H1 (cell line): ENCODE measurements at regions not wholly inside any gene's neighbourhood (a gene's known extent, or its start where the extent isn't known, plus 50 kb on each side); places are given as distances from the start of the nearest gene placed in this dataset.

Experiments used
- EP300 ChIP-seq, 2 experiments: IDR thresholded peaks; 1 replicate in 1 of 2; 2 replicates in 1 of 2; pipeline ENCODE4 v1.6.1; 2011 to 2012; ENCODE audit warnings: low read depth in 2 of 2, low read length in 2 of 2, mild to moderate bottlenecking in 2 of 2, borderline replicate concordance in 1 of 2, inconsistent platforms in 1 of 2, moderate library complexity in 1 of 2
- KDM5A ChIP-seq: fragments of 200-600 bp; IDR thresholded peaks from 2 replicates; pipeline ENCODE4 v1.7.1; 2012; ENCODE audit warnings: mild to moderate bottlenecking, low read length, inconsistent platforms, mixed read lengths
- POLR2A ChIP-seq, 2 experiments: IDR thresholded peaks; 1 replicate in 1 of 2; 2 replicates in 1 of 2; pipeline ENCODE4 v1.6.1; 2011; ENCODE audit warnings: low read depth in 2 of 2, low read length in 2 of 2, mild to moderate bottlenecking in 2 of 2; ENCODE audit errors: control extremely low read depth in 1 of 2
- RXRA ChIP-seq: IDR thresholded peaks from 2 replicates; pipeline ENCODE4 v1.6.1; 2011; ENCODE audit warnings: low read depth, mild to moderate bottlenecking, low read length, moderate library complexity; ENCODE audit not compliant: insufficient read depth
- TF ChIP-seq, protein P1 (sequence below): IDR thresholded peaks from 2 replicates; pipeline ENCODE4 v1.6.1; 2012; ENCODE audit warnings: inconsistent platforms
- TF ChIP-seq, protein P2 (sequence below), 3 experiments: IDR thresholded peaks; 1 replicate in 2 of 3; 2 replicates in 1 of 3; pipeline versions ENCODE4 v1.5.1 to v1.6.1; 2011; ENCODE audit warnings: low read length in 3 of 3, mild to moderate bottlenecking in 3 of 3, inconsistent platforms in 2 of 3, low read depth in 1 of 3, moderate library complexity in 1 of 3; ENCODE audit not compliant: insufficient read depth in 1 of 3; ENCODE audit errors: control extremely low read depth in 1 of 3

DNA sequence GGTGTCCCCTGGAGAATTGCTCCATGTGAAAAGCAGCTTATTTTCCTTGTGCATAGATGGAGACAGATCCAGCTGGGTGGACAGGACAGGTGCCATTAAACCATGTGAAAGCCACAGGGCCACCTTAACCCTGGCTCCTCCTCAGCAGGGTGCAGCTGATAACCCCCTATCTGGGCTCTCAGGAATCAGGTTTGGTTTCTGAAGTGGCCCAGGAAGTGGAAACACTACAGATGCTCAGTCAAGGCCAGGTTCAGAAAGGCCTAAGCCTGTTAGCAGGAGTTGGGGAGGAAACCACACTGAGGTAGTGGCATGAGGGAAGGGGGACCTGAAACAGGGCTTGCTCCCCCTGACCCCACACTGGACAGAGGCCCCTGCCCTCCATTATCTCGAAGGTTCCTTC is 217.0 kb downstream of the SPP2 start:
- TF ChIP-seq EP300 (IDR thresholded peaks at IDR 0.05; ENCODE audit: borderline replicate concordance in 1 of 2, low read depth in 2 of 2, low read length in 2 of 2) = no peak
- no peak for TF ChIP-seq RXRA
- TF ChIP-seq KDM5A = no peak
- TF ChIP-seq, protein P1, sequence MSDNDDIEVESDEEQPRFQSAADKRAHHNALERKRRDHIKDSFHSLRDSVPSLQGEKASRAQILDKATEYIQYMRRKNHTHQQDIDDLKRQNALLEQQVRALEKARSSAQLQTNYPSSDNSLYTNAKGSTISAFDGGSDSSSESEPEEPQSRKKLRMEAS = no peak
- TF ChIP-seq, protein P2, sequence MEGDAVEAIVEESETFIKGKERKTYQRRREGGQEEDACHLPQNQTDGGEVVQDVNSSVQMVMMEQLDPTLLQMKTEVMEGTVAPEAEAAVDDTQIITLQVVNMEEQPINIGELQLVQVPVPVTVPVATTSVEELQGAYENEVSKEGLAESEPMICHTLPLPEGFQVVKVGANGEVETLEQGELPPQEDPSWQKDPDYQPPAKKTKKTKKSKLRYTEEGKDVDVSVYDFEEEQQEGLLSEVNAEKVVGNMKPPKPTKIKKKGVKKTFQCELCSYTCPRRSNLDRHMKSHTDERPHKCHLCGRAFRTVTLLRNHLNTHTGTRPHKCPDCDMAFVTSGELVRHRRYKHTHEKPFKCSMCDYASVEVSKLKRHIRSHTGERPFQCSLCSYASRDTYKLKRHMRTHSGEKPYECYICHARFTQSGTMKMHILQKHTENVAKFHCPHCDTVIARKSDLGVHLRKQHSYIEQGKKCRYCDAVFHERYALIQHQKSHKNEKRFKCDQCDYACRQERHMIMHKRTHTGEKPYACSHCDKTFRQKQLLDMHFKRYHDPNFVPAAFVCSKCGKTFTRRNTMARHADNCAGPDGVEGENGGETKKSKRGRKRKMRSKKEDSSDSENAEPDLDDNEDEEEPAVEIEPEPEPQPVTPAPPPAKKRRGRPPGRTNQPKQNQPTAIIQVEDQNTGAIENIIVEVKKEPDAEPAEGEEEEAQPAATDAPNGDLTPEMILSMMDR (IDR thresholded peaks at IDR 0.05; ENCODE audit: control extremely low read depth in 1 of 3, insufficient read depth in 1 of 3, low read depth in 1 of 3, low read length in 3 of 3) = no peak
- TF ChIP-seq POLR2A (IDR thresholded peaks at IDR 0.05; ENCODE audit: control extremely low read depth in 1 of 2, low read depth in 2 of 2, low read length in 2 of 2) = no peak
